ENCODE measurements at regions not wholly inside any gene's neighbourhood (a gene's known extent, or its start where the extent isn't known, plus 50 kb on each side); places are given as distances from the start of the nearest gene placed in this dataset.

GRCh38 chr2:176769021-176769420 is 443.6 kb upstream of the HNRNPA3 start:
- Mint-ChIP-seq H3K27ac (no peak overlapping the region), H3K4me1 (peaks cover 28% of the 10 kb centered on the region), H3K9me3 (peaks cover 39% of the 10 kb centered on the region), H3K36me3 (peaks cover 38% of the 10 kb centered on the region), H3K27me3 (ENCODE audit: low read depth) (peaks cover 12% of the 10 kb centered on the region), H3K4me3 (no peak overlapping the region)
- ATAC-seq (no peak), DNase-seq (ENCODE audit: low spot score) (no peak)
- CTCF ChIA-PET = interaction anchor here (1.3 kb wide), 1 partner anchor 115 kb away, joined by 5 read pairs; no protein-coding TSS in a partner anchor
- POLR2A ChIA-PET = no interaction called here
- no peak for TF ChIP-seq ESRRA (CRISPR knock-in tag; IDR thresholded peaks at IDR 0.05; ENCODE audit: borderline replicate concordance)
- TF ChIP-seq, protein P1, sequence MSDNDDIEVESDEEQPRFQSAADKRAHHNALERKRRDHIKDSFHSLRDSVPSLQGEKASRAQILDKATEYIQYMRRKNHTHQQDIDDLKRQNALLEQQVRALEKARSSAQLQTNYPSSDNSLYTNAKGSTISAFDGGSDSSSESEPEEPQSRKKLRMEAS (CRISPR knock-in tag; IDR thresholded peaks at IDR 0.05) = no peak
- no peak for TF ChIP-seq ZNF396 (CRISPR knock-in tag; IDR thresholded peaks at IDR 0.05; ENCODE audit: borderline replicate concordance)
- no peak for TF ChIP-seq SOX15 (CRISPR knock-in tag; IDR thresholded peaks at IDR 0.05)
- TF ChIP-seq ZSCAN18 (CRISPR knock-in tag; IDR thresholded peaks at IDR 0.05) = no peak
- TF ChIP-seq ZNF232 (CRISPR knock-in tag; IDR thresholded peaks at IDR 0.05) = no peak
- no peak for TF ChIP-seq CREM (CRISPR knock-in tag; IDR thresholded peaks at IDR 0.05)

- Mint-ChIP-seq H3K4me1 (peaks cover 21% of the 10 kb centered on the region), H3K4me3 (no peak overlapping the region), H3K9me3 (peaks cover 45% of the 10 kb centered on the region), H3K27ac (no peak overlapping the region), H3K36me3 (peaks cover 44% of the 10 kb centered on the region), H3K27me3 (ENCODE audit: low read depth) (peaks cover 14% of the 10 kb centered on the region)
- TF ChIP-seq ZNF121 (CRISPR knock-in tag; IDR thresholded peaks at IDR 0.05) (no peak), CREM (CRISPR knock-in tag; IDR thresholded peaks at IDR 0.05) (no peak), JAZF1 (CRISPR knock-in tag; IDR thresholded peaks at IDR 0.05) (no peak), NFE2L1 (CRISPR knock-in tag; IDR thresholded peaks at IDR 0.05) (no peak)
- TF ChIP-seq, protein P2, sequence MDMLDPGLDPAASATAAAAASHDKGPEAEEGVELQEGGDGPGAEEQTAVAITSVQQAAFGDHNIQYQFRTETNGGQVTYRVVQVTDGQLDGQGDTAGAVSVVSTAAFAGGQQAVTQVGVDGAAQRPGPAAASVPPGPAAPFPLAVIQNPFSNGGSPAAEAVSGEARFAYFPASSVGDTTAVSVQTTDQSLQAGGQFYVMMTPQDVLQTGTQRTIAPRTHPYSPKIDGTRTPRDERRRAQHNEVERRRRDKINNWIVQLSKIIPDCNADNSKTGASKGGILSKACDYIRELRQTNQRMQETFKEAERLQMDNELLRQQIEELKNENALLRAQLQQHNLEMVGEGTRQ (CRISPR knock-in tag; IDR thresholded peaks at IDR 0.05) = no peak
- ATAC-seq (no peak), DNase-seq (ENCODE audit: low spot score) (no peak)
- ChIA-PET POLR2A (no interaction called here), CTCF (no interaction called here)
These were observed 442.9 kb upstream of the HNRNPA3 start for GRCh38 chr2:176769499-176770370.

GRCh38 chr2:176772816-176773215 is 439.8 kb upstream of the HNRNPA3 start:
- Mint-ChIP-seq H3K4me3 (no peak overlapping the region), H3K36me3 (peaks cover 46% of the 10 kb centered on the region), H3K27me3 (ENCODE audit: low read depth) (peaks cover 14% of the 10 kb centered on the region), H3K27ac (no peak overlapping the region), H3K4me1 (peaks cover 5% of the 10 kb centered on the region), H3K9me3 (peaks cover 47% of the 10 kb centered on the region)
- ChIA-PET POLR2A (no interaction called here), CTCF (no interaction called here)
- DNase-seq (ENCODE audit: low spot score) (no peak), ATAC-seq (no peak)
- TF ChIP-seq ZNF317 (CRISPR knock-in tag; IDR thresholded peaks at IDR 0.05; ENCODE audit: borderline replicate concordance, low read depth) (no peak), CTCF (IDR thresholded peaks at IDR 0.05) (no peak), KAT7 (CRISPR knock-in tag; IDR thresholded peaks at IDR 0.05; ENCODE audit: borderline replicate concordance) (no peak), E2F1 (CRISPR knock-in tag; IDR thresholded peaks at IDR 0.05) (no peak), ZNF532 (CRISPR knock-in tag; IDR thresholded peaks at IDR 0.05; ENCODE audit: borderline replicate concordance) (no peak), HMGA2 (CRISPR knock-in tag; IDR thresholded peaks at IDR 0.05) (no peak), NR2C2 (CRISPR knock-in tag; IDR thresholded peaks at IDR 0.05) (no peak), FOXK1 (CRISPR knock-in tag; IDR thresholded peaks at IDR 0.05) (no peak), CREM (CRISPR knock-in tag; IDR thresholded peaks at IDR 0.05) (no peak)
- TF ChIP-seq, protein P3, sequence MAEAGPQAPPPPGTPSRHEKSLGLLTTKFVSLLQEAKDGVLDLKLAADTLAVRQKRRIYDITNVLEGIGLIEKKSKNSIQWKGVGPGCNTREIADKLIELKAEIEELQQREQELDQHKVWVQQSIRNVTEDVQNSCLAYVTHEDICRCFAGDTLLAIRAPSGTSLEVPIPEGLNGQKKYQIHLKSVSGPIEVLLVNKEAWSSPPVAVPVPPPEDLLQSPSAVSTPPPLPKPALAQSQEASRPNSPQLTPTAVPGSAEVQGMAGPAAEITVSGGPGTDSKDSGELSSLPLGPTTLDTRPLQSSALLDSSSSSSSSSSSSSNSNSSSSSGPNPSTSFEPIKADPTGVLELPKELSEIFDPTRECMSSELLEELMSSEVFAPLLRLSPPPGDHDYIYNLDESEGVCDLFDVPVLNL (CRISPR knock-in tag; IDR thresholded peaks at IDR 0.05; ENCODE audit: borderline replicate concordance, low read depth) = no peak

Data from WTC11 (cell line).